ENCODE measurements at regions not wholly inside any gene's neighbourhood (a gene's known extent, or its start where the extent isn't known, plus 50 kb on each side); places are given as distances from the start of the nearest gene placed in this dataset.
"Not testable (repeated sequence)": the region's sequence is repeated elsewhere in the genome, so short reads cannot be mapped to it uniquely, and the experiment has no call there.

- in situ Hi-C loops (cut with HindIII; ENCODE audit: low sequenced_read_pairs): no loop called here
Measured at GRCh38 chr5:37929791-37930190, 90.0 kb upstream of the GDNF start.

- in situ Hi-C loops (cut with HindIII; ENCODE audit: low sequenced_read_pairs): not testable (repeated sequence)
Measured at GRCh38 chr5:37927753-37928152, 87.9 kb upstream of the GDNF start.

DNA sequence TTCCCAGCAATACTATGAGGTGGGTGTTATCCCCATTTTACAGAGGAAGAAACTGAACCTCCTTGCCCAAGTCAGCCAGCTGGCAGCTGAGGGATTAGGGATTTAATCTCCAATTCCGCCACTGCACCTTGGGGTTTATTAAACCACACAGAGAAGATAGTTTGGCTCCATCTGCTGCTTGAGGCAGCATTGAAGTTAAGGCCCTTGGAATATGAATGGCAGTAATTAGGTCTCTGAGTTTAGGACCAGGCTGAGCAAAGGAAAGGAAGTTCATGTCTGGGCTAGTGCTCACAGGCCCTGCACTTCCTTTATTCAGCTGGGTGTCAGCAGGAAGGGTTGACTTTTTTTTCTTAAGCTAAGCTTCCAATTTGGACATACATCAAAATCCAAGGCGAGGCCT is 86.9 kb upstream of the GDNF start:
- in situ Hi-C loops (cut with HindIII; ENCODE audit: low sequenced_read_pairs): no loop called here

- in situ Hi-C loops (cut with HindIII; ENCODE audit: low sequenced_read_pairs): no loop called here
Measured at GRCh38 chr5:37921452-37921851, 81.6 kb upstream of the GDNF start.

GRCh38 chr5:37918424-37918823 is 78.6 kb upstream of the GDNF start:
- in situ Hi-C loops (cut with HindIII; ENCODE audit: low sequenced_read_pairs): no loop called here

DNA sequence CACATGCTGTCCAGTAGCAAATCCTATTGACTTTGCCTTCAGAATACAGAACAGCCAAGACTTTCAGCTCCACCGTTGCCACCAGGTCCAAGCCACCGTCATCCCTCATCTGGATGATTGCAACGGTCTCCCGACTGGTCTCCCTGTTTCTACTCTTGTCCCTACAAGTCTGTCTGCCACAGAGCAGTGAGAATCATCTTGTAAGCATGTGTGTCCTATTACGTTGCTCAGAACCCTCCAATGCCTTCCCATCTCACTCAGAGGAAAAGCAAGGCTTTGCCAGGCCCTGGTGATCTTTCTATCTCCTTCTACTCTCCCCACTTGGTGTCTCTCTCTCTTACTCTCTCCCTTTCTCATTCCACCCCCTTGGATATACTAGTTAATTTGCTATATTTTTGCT is 76.7 kb upstream of the GDNF start:
- in situ Hi-C loops (cut with HindIII; ENCODE audit: low sequenced_read_pairs): no loop called here

DNA sequence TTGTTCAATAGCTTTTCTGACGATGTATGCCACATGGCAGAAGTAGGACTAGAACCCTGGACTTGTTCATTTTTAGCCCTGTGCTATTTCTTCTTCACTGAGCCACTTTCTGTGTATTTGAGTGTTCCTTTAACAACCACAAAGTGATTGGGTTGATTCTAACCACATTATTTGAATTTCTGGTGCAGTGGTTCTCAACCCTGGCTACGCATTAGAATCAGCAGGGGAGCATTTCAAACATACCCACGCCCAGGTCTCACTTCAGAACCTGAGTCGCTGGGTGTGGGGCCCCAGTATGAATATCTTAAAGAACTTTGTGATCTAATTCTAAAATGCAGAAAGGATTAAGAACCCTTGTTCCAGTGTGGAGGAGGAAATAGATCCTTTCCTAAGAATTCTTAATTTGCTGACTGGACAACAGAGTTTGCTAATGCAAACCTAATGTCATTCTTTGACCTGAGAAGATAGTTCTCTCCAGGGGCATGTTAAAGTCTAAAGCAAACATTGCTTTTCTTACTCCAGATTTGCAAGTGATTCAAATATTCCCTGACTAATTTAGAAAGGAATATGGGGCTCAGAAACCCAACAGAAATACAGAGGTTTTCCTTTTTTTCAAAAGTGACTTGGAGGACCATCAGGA is 75.4 kb upstream of the GDNF start:
- in situ Hi-C loops (cut with HindIII; ENCODE audit: low sequenced_read_pairs): no loop called here

DNA sequence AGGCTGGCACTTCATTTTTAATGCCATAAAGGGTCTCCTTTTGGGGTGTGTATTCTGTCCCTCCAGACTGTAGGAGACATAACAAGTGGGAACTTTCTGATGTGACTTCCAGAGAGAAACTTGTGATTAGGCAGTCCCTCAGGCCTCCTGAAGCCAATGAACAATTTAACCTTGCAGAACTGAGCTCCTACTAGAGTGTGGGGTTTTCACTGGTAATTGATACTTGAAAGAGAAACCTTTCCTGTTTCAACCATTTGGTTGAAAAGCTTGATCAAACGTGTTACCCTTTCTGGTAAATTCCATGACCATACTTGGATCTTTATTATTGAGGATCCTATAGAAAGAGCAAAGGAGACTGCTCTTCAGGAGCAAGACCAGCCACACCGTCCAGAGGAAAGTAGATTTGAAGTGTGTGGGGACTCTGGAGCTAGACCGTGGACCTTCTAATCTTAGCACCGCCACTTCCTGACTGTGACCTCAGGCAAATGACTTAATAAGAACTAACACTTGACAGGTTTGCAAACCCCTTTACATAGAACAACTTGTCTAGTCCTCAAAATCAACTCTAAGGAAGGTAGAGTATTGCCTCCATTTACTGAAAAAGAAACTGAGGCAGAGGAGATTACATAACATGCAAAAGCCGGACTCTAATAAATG is 69.9 kb upstream of the GDNF start:
- in situ Hi-C loops (cut with HindIII; ENCODE audit: low sequenced_read_pairs): not testable (repeated sequence)

- in situ Hi-C loops (cut with HindIII; ENCODE audit: low sequenced_read_pairs): no loop called here
Measured at GRCh38 chr5:37906416-37906815, 66.6 kb upstream of the GDNF start.

GRCh38 chr5:37905230-37905629 is 65.4 kb upstream of the GDNF start:
- in situ Hi-C loops (cut with HindIII; ENCODE audit: low sequenced_read_pairs): no loop called here

DNA sequence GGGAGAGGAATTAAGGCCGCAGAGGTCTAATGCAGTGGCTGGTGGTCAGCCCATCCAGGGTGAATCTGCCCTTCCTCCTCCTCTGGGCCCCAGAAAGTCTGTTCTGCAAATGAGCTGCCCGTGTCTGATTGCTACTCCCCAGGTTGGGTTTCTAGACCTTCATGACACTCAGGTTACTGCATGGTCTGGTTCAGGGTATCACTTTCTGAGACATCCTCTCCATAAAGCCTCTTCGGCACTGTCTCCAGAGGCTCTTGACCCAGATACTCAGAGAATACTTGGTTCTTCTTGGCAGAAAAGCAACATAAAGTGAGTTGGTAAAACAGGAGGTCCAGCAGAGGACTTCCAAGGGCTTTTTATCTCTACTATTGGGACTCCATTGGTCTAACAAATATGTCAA is 62.5 kb upstream of the GDNF start:
- in situ Hi-C loops (cut with HindIII; ENCODE audit: low sequenced_read_pairs): no loop called here

DNA sequence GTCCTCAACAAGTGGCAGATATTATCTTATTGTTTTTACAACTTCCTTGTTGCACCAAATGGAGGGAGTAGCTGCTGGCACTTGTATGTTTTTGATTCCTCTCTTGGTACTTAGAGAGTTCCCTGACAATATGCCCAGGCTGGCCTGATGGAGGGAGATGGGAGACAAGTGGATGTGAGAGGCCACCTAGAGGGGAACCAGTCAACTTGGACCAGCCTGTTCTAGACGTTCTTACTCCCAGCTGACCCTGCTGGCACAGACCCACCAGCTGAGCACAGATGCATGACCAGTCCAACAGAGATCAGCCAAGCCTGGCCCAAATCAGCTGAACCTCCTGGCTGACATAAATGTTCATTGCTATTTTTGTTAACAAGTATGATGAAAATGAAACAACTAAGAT is 60.9 kb upstream of the GDNF start:
- in situ Hi-C loops (cut with HindIII; ENCODE audit: low sequenced_read_pairs): no loop called here

GRCh38 chr5:37899037-37899436 is 59.2 kb upstream of the GDNF start:
- in situ Hi-C loops (cut with HindIII; ENCODE audit: low sequenced_read_pairs): no loop called here

GRCh38 chr5:37896159-37896558 is 56.3 kb upstream of the GDNF start:
- in situ Hi-C loops (cut with HindIII; ENCODE audit: low sequenced_read_pairs): no loop called here

DNA sequence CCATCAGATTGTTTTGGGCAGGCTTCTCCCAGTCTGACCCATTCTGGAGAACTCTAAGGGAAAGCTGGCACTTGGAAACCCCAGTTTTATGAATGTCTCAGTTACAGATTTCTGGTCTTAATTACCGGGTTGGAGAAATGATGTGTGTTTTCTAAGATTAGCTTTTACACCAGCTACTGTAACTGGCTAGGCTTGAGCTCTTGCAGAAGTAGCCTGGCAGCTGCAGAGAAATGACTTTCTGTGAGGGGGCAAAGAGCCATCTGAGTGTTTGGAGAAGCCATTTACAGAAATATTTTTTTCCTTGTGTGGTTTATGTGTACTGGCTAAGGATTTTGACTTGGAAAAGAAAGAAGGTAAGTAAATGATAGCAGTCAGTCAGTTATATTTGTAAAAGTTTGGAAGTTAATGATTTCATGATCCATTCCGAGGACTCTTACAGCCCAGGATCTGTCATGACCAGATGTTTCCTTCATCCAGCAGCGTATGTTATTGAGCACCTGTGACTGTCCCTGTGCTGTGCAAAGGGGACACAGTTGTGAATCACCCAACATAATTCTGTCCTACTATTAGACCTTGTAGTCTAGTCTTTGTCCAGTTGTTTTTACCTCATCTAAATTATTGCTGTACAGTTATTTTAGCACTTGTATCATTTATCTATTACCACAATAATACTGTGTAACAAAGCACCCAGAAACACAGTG is 53.7 kb upstream of the GDNF start:
- in situ Hi-C loops (cut with HindIII; ENCODE audit: low sequenced_read_pairs): no loop called here

- in situ Hi-C loops (cut with HindIII; ENCODE audit: low sequenced_read_pairs): no loop called here
Measured at GRCh38 chr5:37892586-37892985, 52.7 kb upstream of the GDNF start.

- in situ Hi-C loops (cut with HindIII; ENCODE audit: low sequenced_read_pairs): no loop called here
Measured at GRCh38 chr5:37891832-37892231, 52.0 kb upstream of the GDNF start.

DNA sequence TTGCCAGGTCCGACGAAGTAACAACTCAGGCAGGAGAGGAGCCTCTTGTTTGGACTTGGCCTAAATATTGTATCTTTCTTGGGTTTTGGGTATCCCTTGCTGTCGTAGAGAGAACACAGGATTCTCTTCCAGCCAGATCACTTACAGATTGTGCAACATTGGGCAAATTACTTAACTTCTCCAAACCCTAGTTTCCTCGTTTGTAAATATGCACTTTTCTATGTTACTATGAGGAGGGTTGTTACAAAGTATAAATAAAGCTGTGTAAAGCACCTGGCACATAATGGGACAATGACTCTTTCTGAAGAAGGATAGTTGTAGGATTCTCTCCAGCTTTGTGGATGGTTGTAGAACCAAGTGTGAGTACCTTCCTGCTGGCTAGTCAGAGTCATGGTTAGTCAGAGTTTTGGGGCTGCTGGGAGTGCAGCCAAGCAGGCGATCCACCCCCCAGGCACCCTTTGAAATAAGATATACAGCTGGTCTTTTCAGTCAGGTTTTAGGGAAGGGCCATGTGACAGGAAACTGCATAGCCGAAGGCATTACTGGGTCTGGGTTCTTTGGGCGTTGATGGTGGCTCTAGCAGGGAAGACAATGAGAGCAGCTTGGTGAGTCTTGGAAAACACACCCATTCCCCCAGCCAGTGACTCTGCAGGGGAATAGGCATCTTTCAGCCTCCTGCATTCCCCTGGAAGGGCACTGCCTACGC is 49.9 kb upstream of the GDNF start:
- in situ Hi-C loops (cut with HindIII; ENCODE audit: low sequenced_read_pairs): no loop called here

All from DLD1 (cell line).